ENCODE measurements at regions not wholly inside any gene's neighbourhood (a gene's known extent, or its start where the extent isn't known, plus 50 kb on each side); places are given as distances from the start of the nearest gene placed in this dataset.
"Not testable (repeated sequence)": the region's sequence is repeated elsewhere in the genome, so short reads cannot be mapped to it uniquely, and the experiment has no call there.

- TF ChIP-seq POLR2A, CTCF (IDR thresholded peaks at IDR 0.05): not testable (repeated sequence)
Measured at GRCh38 chr2:215721515-215721914, 285.6 kb upstream of the FN1 start.

All from right lobe of liver (tissue), 4 donors.